ENCODE measurements at regions not wholly inside any gene's neighbourhood (a gene's known extent, or its start where the extent isn't known, plus 50 kb on each side); places are given as distances from the start of the nearest gene placed in this dataset.

GRCh38 chr13:106859533-106859904, 291.6 kb upstream of the ARGLU1 start:
- Mint-ChIP-seq H3K4me3 (no peak overlapping the region), H3K27ac (no peak overlapping the region), H3K27me3 (no peaks in the 10 kb centered on the region), H3K36me3 (no peaks in the 10 kb centered on the region), H3K9me3 (no peaks in the 10 kb centered on the region), H3K4me1 (ENCODE audit: low read depth) (no peaks in the 10 kb centered on the region)
- intact Hi-C loops (cut with micrococcal nuclease) = no loop called here
- POLR2A ChIA-PET = no interaction called here
- DNase-seq = no peak
- CTCF ChIA-PET = no interaction called here

GRCh38 chr13:106858903-106859532, 291.1 kb upstream of the ARGLU1 start:
- CTCF ChIA-PET = no interaction called here
- H3K27ac Mint-ChIP-seq = no peak overlapping the region
- no peaks in the 10 kb centered on the region for H3K4me1 Mint-ChIP-seq (ENCODE audit: low read depth)
- POLR2A ChIA-PET = no interaction called here
- no peak for DNase-seq
- H3K27me3 Mint-ChIP-seq = no peaks in the 10 kb centered on the region
- no peak overlapping the region for H3K4me3 Mint-ChIP-seq
- H3K9me3 Mint-ChIP-seq = no peaks in the 10 kb centered on the region
- H3K36me3 Mint-ChIP-seq = no peaks in the 10 kb centered on the region
- intact Hi-C loops (cut with micrococcal nuclease) = no loop called here

GRCh38 chr13:106852436-106852835, 284.5 kb upstream of the ARGLU1 start:
- CTCF ChIA-PET = no interaction called here
- Mint-ChIP-seq H3K27ac (no peak overlapping the region), H3K36me3 (no peaks in the 10 kb centered on the region), H3K27me3 (no peaks in the 10 kb centered on the region), H3K9me3 (no peaks in the 10 kb centered on the region), H3K4me3 (no peak overlapping the region), H3K4me1 (ENCODE audit: low read depth) (no peaks in the 10 kb centered on the region)
- POLR2A ChIA-PET = no interaction called here
- DNase-seq = no peak
- intact Hi-C loops (cut with micrococcal nuclease) = no loop called here

GRCh38 chr13:106850973-106851650, 283.2 kb upstream of the ARGLU1 start:
- ChIA-PET POLR2A (no interaction called here), CTCF (no interaction called here)
- H3K36me3 Mint-ChIP-seq = no peaks in the 10 kb centered on the region
- H3K27me3 Mint-ChIP-seq = no peaks in the 10 kb centered on the region
- H3K9me3 Mint-ChIP-seq = no peaks in the 10 kb centered on the region
- H3K27ac Mint-ChIP-seq = no peak overlapping the region
- no peaks in the 10 kb centered on the region for H3K4me1 Mint-ChIP-seq (ENCODE audit: low read depth)
- no peak overlapping the region for H3K4me3 Mint-ChIP-seq
- intact Hi-C loops (cut with micrococcal nuclease) = no loop called here
- DNase-seq = no peak

GRCh38 chr13:106846571-106847448, 278.9 kb upstream of the ARGLU1 start:
- CTCF ChIA-PET = interaction anchor here (0.9 kb wide), 1 partner anchor 73 kb away, joined by 3 read pairs; no protein-coding TSS in a partner anchor
- no peaks in the 10 kb centered on the region for H3K4me1 Mint-ChIP-seq (ENCODE audit: low read depth)
- H3K27me3 Mint-ChIP-seq = no peaks in the 10 kb centered on the region
- H3K36me3 Mint-ChIP-seq = no peaks in the 10 kb centered on the region
- POLR2A ChIA-PET = no interaction called here
- intact Hi-C loops (cut with micrococcal nuclease) = no loop called here
- no peaks in the 10 kb centered on the region for H3K9me3 Mint-ChIP-seq
- H3K27ac Mint-ChIP-seq = no peak overlapping the region
- no peak for DNase-seq
- H3K4me3 Mint-ChIP-seq = no peak overlapping the region

GRCh38 chr13:106836186-106836802, 268.4 kb upstream of the ARGLU1 start:
- no peaks in the 10 kb centered on the region for H3K36me3 Mint-ChIP-seq
- no peak overlapping the region for H3K27ac Mint-ChIP-seq
- no peak for DNase-seq
- no peaks in the 10 kb centered on the region for H3K4me1 Mint-ChIP-seq (ENCODE audit: low read depth)
- peaks cover 2% of the 10 kb centered on the region for H3K27me3 Mint-ChIP-seq
- CTCF ChIA-PET = no interaction called here
- no peak overlapping the region for H3K4me3 Mint-ChIP-seq
- POLR2A ChIA-PET = no interaction called here
- no peaks in the 10 kb centered on the region for H3K9me3 Mint-ChIP-seq
- intact Hi-C loops (cut with micrococcal nuclease) = no loop called here

- no peak for DNase-seq
- ChIA-PET POLR2A (no interaction called here), CTCF (no interaction called here)
- Mint-ChIP-seq H3K27ac (no peak overlapping the region), H3K36me3 (no peaks in the 10 kb centered on the region), H3K9me3 (no peaks in the 10 kb centered on the region), H3K4me1 (ENCODE audit: low read depth) (no peaks in the 10 kb centered on the region), H3K4me3 (no peak overlapping the region), H3K27me3 (peaks cover 2% of the 10 kb centered on the region)
- intact Hi-C loops (cut with micrococcal nuclease) = no loop called here
Measured at GRCh38 chr13:106835477-106835876, 267.5 kb upstream of the ARGLU1 start.

- Mint-ChIP-seq H3K4me3 (no peak overlapping the region), H3K9me3 (peaks cover 12% of the 10 kb centered on the region), H3K4me1 (ENCODE audit: low read depth) (no peaks in the 10 kb centered on the region), H3K27me3 (no peaks in the 10 kb centered on the region), H3K36me3 (no peaks in the 10 kb centered on the region), H3K27ac (no peak overlapping the region)
- CTCF ChIA-PET = no interaction called here
- intact Hi-C loops (cut with micrococcal nuclease) = no loop called here
- POLR2A ChIA-PET = no interaction called here
- no peak for DNase-seq
Measured at GRCh38 chr13:106821979-106822378, 254.0 kb upstream of the ARGLU1 start.

- Mint-ChIP-seq H3K27ac (no peak overlapping the region), H3K27me3 (no peaks in the 10 kb centered on the region), H3K9me3 (peaks cover 3% of the 10 kb centered on the region), H3K4me3 (no peak overlapping the region), H3K4me1 (ENCODE audit: low read depth) (no peaks in the 10 kb centered on the region), H3K36me3 (no peaks in the 10 kb centered on the region)
- POLR2A ChIA-PET = no interaction called here
- intact Hi-C loops (cut with micrococcal nuclease) = no loop called here
- CTCF ChIA-PET = no interaction called here
- no peak for DNase-seq
Measured at GRCh38 chr13:106819413-106820180, 251.7 kb upstream of the ARGLU1 start.

GRCh38 chr13:106818971-106819370, 251.0 kb upstream of the ARGLU1 start:
- H3K9me3 Mint-ChIP-seq = no peaks in the 10 kb centered on the region
- ChIA-PET POLR2A (no interaction called here), CTCF (no interaction called here)
- intact Hi-C loops (cut with micrococcal nuclease) = no loop called here
- DNase-seq = no peak
- no peaks in the 10 kb centered on the region for H3K27me3 Mint-ChIP-seq
- H3K36me3 Mint-ChIP-seq = no peaks in the 10 kb centered on the region
- no peak overlapping the region for H3K27ac Mint-ChIP-seq
- no peak overlapping the region for H3K4me3 Mint-ChIP-seq
- no peaks in the 10 kb centered on the region for H3K4me1 Mint-ChIP-seq (ENCODE audit: low read depth)

- H3K27ac Mint-ChIP-seq = no peak overlapping the region
- POLR2A ChIA-PET = no interaction called here
Measured at GRCh38 chr13:106815545-106815944, 247.6 kb upstream of the ARGLU1 start.

GRCh38 chr13:106814463-106814862, 246.5 kb upstream of the ARGLU1 start:
- ChIA-PET CTCF (no interaction called here), POLR2A (no interaction called here)
- DNase-seq = no peak
- no peaks in the 10 kb centered on the region for H3K9me3 Mint-ChIP-seq
- no peaks in the 10 kb centered on the region for H3K4me1 Mint-ChIP-seq (ENCODE audit: low read depth)
- H3K27ac Mint-ChIP-seq = no peak overlapping the region
- H3K4me3 Mint-ChIP-seq = no peak overlapping the region
- intact Hi-C loops (cut with micrococcal nuclease) = no loop called here
- H3K36me3 Mint-ChIP-seq = no peaks in the 10 kb centered on the region
- H3K27me3 Mint-ChIP-seq = peaks cover 5% of the 10 kb centered on the region

More at GRCh38 chr13:106815545-106815944, 247.6 kb upstream of the ARGLU1 start:
- CTCF ChIA-PET = no interaction called here
- DNase-seq = no peak
- Mint-ChIP-seq H3K27me3 (peaks cover 5% of the 10 kb centered on the region), H3K9me3 (no peaks in the 10 kb centered on the region), H3K4me3 (no peak overlapping the region), H3K36me3 (no peaks in the 10 kb centered on the region), H3K4me1 (ENCODE audit: low read depth) (no peaks in the 10 kb centered on the region)
- intact Hi-C loops (cut with micrococcal nuclease) = no loop called here

Data from activated CD4-positive, alpha-beta memory T cell treated with anti-CD3 and anti-CD28 coated beads for 36 hours (primary cell).